IPS-NIHi7 (cell line): ENCODE measurements at regions not wholly inside any gene's neighbourhood (a gene's known extent, or its start where the extent isn't known, plus 50 kb on each side); places are given as distances from the start of the nearest gene placed in this dataset.

ENCODE experiments used
- DNase-seq: peaks from one replicate; pipeline ENCODE4 v3.0.0; 2012; ENCODE audit warnings: mixed read lengths; ENCODE audit errors: extremely low spot score

DNA sequence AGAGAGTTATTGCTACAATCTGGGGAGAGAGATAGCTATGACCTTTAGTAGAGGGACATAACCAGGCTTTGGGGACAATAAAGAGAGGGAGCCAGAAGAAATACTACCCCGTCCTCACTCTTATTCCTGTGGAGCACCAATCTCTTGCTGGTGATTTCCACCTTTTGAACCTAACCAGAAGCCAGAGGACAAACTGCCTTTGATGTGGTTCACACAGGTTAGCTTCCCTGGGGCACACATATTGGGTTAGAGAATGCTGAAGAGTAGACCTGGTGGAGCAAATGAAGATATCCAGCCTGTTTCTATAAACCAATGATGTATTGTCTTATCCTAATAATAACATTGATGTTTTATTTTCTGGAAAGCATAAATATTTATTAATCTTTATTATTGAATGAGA lies 399.3 kb downstream of the HTR7 start:
- DNase-seq = no peak

DNA sequence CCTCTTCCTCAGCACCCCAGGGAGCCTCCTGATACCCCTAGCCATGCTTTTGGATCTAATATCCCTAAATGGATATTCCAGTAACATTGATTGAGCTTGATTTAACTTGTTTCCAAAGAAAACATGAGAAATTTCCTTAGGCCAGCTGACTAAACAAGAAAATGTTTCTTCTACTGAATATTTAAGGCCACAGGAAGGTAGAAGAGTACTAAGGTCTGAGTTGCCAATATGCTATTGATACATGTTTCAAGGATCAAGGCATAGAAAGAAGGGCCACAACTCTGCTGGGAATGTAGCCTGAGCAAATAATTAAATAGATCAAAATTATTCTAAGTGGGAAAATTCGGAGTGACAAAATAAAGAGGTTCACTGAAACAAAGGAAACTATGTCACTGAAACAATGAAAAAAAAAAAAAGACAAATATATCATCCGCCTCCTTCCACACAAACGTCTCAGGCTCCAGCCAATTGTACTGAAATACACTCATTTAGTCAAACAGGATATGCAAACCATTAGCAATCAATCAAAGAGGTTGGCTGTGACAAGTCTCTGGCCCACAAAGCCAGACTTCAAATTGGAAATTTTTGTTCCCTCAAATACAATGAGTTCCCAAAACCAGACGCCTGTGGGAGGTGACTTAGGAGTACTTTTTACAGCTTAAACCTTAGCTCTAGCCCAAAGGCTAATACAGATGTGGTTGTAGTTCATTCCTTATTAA lies 396.2 kb downstream of the HTR7 start:
- no peak for DNase-seq

- DNase-seq = no peak
Measured at GRCh38 chr10:90462749-90463470, 394.9 kb downstream of the HTR7 start.

DNA sequence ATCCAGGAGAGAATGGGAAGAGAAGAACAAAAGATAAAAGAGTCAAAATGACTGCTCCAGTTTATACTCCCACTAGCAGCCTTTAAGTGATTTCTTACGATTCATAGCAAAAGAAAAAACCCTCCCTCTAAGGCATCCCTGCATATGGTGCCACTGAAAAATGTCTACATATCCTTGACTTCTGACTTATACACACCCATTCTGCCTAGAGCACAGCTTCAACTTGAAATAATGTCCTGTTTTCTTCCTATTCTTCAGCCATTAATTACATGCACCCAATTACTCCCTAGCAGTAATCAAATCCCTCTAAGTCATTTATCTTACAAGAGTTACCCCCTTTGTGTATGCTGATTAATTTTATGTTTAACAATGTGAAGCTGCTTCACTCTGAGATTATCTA lies 393.5 kb downstream of the HTR7 start:
- no peak for DNase-seq

DNA sequence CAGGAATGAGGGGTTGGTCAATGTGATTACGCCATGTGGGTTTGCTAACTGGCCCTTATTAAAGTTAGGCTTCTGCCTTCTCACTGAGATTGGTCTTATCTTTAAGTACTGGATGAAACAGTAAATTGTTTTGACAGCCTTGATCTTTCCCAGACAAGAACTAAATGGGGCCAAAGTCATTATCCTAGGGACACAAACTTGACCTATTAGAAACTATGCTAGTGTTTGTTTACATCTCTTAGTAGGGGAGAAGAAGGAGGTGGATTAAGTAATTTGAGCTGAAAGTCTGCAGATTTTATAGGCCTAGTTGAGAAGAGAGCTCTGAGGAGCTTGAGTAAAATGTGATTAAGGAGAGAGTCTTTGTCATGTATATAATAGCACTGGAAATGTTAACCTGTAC lies 386.9 kb downstream of the HTR7 start:
- DNase-seq = no peak

- no peak for DNase-seq
Measured at GRCh38 chr10:90480466-90480865, 377.4 kb downstream of the HTR7 start.

GRCh38 chr10:90481326-90481923 lies 376.4 kb downstream of the HTR7 start:
- no peak for DNase-seq

- DNase-seq = no peak
Measured at GRCh38 chr10:90484518-90484917, 373.3 kb downstream of the HTR7 start.

DNA sequence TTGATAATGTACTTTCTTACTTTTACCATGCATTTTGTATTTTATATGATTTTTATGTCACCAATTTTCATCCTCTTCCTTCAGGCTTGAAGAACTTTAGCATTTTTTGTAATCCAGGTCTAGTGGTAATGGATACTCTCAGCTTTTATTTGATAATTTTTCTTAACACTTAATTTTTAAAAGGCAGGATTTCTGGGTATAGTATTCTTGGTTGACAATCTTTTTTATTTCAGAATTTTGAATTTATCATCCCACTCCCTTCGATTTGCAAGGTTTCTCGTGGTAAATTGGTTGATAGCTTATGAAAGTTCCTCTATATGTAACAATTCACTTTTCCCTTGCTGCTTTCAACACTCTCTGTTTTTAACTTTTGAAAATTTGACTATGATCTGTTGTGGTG lies 363.7 kb downstream of the HTR7 start:
- no peak for DNase-seq

- DNase-seq = no peak
Measured at GRCh38 chr10:90504172-90504571, 353.7 kb downstream of the HTR7 start.

- no peak for DNase-seq
Measured at GRCh38 chr10:90526721-90527120, 331.1 kb downstream of the HTR7 start.

- no peak for DNase-seq
Measured at GRCh38 chr10:90530521-90530920, 327.3 kb downstream of the HTR7 start.

- DNase-seq = no peak
Measured at GRCh38 chr10:90557385-90557784, 300.5 kb downstream of the HTR7 start.

DNA sequence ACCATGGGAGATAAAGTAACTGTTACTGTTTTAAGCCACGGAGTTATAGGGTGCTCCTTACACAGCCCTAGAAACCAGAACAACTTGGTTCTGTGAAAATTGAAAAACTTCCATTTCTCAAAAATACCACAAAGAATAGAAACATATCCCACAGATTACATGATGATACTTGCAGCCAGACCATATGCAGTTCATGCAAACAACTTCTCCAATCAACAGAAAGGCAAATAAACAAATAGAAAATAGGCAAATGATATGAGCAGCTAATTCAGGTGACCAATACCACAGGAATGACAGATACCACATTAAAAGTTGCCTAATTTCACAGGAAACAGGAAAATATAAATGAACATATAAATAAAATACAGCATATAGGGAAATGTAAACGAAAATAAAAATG lies 297.5 kb downstream of the HTR7 start:
- DNase-seq = no peak

DNA sequence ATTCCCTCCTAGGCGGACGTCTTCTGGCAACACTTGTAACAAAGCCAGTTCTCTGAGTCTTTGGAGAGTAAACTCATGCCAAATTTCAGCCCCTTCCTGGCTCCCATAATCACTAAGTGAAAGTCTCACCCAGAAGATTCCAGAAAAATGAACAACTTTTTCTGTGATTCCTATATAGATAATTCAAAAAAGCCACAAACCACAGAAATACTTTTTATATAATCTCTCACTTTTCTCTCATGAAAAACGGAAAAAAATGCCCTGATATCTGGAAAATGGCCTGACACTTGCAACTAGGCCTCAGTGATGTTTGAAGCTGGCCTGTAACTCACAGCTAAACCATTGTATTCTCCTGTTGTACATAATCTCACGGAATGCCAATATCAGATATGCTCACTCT lies 296.2 kb downstream of the HTR7 start:
- no peak for DNase-seq

DNA sequence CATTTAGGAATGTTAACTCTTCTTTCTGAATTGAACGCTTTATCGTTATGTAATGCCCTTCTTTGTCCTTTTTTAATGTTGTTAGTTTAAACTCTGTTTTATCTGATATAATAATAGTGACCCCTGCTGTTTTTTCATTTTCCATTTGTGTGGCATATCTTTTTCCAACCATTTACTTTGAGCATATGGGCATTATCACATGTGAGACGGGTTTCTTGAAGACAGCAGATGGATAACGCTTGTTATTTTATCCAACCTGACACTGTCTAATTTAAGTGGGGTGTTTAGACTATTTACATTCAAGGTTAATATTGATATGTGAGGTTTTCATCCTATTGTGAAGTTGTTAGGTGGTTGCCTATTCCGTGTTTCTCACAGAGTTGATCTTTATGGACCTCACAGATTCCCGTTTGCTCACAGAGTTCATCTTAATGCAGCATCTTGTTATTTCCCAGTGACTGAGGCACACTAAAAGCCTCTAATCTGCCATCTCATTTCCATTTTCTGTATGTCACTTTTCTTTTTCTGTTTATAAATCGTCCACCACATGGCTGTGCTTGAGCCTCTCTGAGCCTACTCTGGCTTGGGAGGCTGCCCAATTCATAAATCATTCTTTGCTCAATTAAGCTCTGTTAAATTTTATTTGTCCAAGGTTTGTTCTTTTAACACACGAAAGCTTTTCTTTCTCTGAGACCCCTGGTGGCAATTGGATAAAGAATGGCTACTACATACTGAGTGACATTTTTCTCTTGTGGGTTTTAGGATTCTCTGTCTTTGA lies 286.2 kb downstream of the HTR7 start:
- no peak for DNase-seq

- no peak for DNase-seq
Measured at GRCh38 chr10:90575125-90575524, 282.7 kb downstream of the HTR7 start.

GRCh38 chr10:90577569-90577968 lies 280.3 kb downstream of the HTR7 start:
- DNase-seq = no peak

DNA sequence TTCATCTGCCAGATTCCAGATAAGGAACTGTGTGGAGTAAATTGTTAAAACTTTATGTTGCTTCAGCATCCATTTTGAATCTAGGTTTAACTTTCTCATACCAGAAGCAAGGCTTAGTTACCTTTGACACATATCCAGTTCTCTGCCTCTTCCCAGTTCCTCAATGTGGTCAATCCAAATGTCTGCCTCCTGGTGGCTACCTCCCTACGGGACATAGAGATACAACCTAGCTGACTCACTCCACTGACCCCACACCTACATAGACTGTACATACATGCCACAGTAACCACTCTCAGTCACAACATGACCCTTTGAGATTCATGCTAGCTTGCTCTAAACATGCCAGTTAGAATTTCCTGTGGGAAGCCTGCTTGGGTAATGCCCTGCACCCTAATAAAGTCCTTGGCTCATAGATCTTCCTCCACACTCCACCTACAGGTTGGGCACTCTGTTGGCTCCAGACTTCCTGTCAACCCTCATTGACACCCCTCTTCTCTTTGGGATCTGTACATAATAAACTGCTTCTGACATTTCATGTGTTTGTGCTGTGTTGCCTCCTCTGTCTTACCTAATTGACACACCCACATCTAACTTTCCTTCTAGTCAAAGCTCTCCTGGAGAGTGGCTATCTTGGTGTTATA lies 278.1 kb downstream of the HTR7 start:
- DNase-seq = peak; percentile 53

DNA sequence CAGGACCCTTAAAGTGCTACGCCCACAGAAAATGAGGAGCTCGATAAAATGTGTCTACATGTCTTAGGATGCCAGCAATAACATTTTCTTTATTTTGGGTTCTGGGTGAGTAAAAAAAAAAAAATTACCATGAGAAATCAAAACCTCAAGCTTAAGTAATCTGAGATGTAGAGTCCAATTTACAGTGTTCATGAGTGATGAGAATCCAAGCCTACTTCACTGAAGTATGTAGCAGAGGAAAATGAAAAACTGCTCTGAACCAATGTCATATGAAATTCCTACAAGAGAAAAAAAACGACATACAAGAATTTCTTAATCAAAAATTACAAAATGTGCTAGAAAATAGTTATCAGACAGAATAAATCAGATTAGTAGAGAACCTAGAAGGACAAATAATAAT lies 274.4 kb downstream of the HTR7 start:
- DNase-seq = no peak

- DNase-seq = no peak
Measured at GRCh38 chr10:90587081-90587491, 270.8 kb downstream of the HTR7 start.

DNA sequence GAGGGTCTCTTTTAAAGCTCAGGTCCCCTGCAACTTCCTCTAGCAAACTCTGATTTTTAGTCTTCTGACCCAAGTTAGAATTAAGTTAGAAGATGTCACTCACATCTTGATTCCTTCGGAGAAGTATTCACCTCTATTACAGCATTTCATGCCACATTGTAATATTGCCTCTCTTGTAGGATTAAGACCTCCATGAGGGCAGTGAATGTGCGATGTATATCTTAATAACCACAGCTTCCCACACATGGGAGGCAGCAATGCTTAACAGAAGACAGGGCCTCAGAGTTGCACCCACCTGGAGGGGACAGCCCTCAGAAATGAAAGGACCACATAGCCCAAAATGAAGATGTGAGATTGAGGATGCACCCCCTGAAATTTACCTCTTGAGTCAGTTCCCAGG lies 270.3 kb downstream of the HTR7 start:
- DNase-seq = no peak
